Stimulated activated CD8-positive, alpha-beta memory T cell treated with anti-CD3 and anti-CD28 coated beads, Interleukin-2, amount 100 ng/mL, for 1 hour (primary cell): ENCODE measurements at regions not wholly inside any gene's neighbourhood (a gene's known extent, or its start where the extent isn't known, plus 50 kb on each side); places are given as distances from the start of the nearest gene placed in this dataset.

Source experiments
- DNase-seq, 2 donors: peaks; one replicate each; pipeline ENCODE4 v3.0.0-alpha.2; 2020; ENCODE audit warnings: low read depth in 2 of 2

GRCh38 chr15:36254426-36254825 lies 325.0 kb upstream of the CDIN1 start:
- DNase-seq, result no peak

- DNase-seq, result no peak
Observed at GRCh38 chr15:36256404-36256807, 323.0 kb upstream of the CDIN1 start.

GRCh38 chr15:36263666-36264065 lies 315.8 kb upstream of the CDIN1 start:
- DNase-seq, result no peak

GRCh38 chr15:36265422-36265821 lies 314.0 kb upstream of the CDIN1 start:
- no peak for DNase-seq

GRCh38 chr15:36271048-36271447 lies 308.4 kb upstream of the CDIN1 start:
- DNase-seq, result no peak

GRCh38 chr15:36275656-36276055 lies 303.8 kb upstream of the CDIN1 start:
- no peak for DNase-seq

- DNase-seq, result no peak
Observed at GRCh38 chr15:36278219-36278618, 301.2 kb upstream of the CDIN1 start.

GRCh38 chr15:36282821-36283220 lies 296.6 kb upstream of the CDIN1 start:
- DNase-seq, result no peak

- no peak for DNase-seq
Observed at GRCh38 chr15:36284911-36285310, 294.5 kb upstream of the CDIN1 start.

- no peak for DNase-seq
Observed at GRCh38 chr15:36291501-36291900, 287.9 kb upstream of the CDIN1 start.

GRCh38 chr15:36294359-36294758 lies 285.1 kb upstream of the CDIN1 start:
- no peak for DNase-seq

- DNase-seq, result no peak
Observed at GRCh38 chr15:36301947-36302346, 277.5 kb upstream of the CDIN1 start.

GRCh38 chr15:36313021-36313420 lies 266.4 kb upstream of the CDIN1 start:
- no peak for DNase-seq

- no peak for DNase-seq
Observed at GRCh38 chr15:36313736-36314280, 265.6 kb upstream of the CDIN1 start.

- no peak for DNase-seq
Observed at GRCh38 chr15:36315649-36316048, 263.8 kb upstream of the CDIN1 start.

GRCh38 chr15:36323615-36324014 lies 255.8 kb upstream of the CDIN1 start:
- no peak for DNase-seq

- no peak for DNase-seq
Observed at GRCh38 chr15:36325206-36325605, 254.2 kb upstream of the CDIN1 start.

GRCh38 chr15:36329592-36329991 lies 249.8 kb upstream of the CDIN1 start:
- no peak for DNase-seq

GRCh38 chr15:36330598-36330997 lies 248.8 kb upstream of the CDIN1 start:
- no peak for DNase-seq

- no peak for DNase-seq
Observed at GRCh38 chr15:36331531-36332275, 247.7 kb upstream of the CDIN1 start.

GRCh38 chr15:36332301-36332700 lies 247.1 kb upstream of the CDIN1 start:
- DNase-seq, result no peak

- DNase-seq, result no peak
Observed at GRCh38 chr15:36332896-36333295, 246.5 kb upstream of the CDIN1 start.

- DNase-seq, result no peak
Observed at GRCh38 chr15:36334059-36334458, 245.4 kb upstream of the CDIN1 start.

- no peak for DNase-seq
Observed at GRCh38 chr15:36335224-36335623, 244.2 kb upstream of the CDIN1 start.
